Panc1 (cell line): ENCODE measurements at regions not wholly inside any gene's neighbourhood (a gene's known extent, or its start where the extent isn't known, plus 50 kb on each side); places are given as distances from the start of the nearest gene placed in this dataset.
A peak's percentile ranks its signal among the peaks of the same experiment; 100 is the strongest.
"Not testable (repeated sequence)": the region's sequence is repeated elsewhere in the genome, so short reads cannot be mapped to it uniquely, and the experiment has no call there.

ENCODE experiments used
- ATAC-seq: fragments of 200-7000 bp; cut with Tn5 transposase; 2 replicates; pipeline ENCODE4 v1.9.1; 2020; ENCODE audit warnings: mild to moderate bottlenecking, moderate library complexity
- BruUV-seq: library from RNA; stranded (reverse); fragments of 400-500 nt; replicated peaks from 2 replicates; lab custom pipeline; 2021; lab: Mats Ljungman, UMichigan
- CTCF ChIA-PET: fragments of 300-600 bp; sonication (Branson Sonifier 250); formaldehyde crosslinking; loops from one replicate; lab custom pipeline; 2022; ENCODE audit warnings: antibody characterized with exemption; lab: Charles Lee
- POLR2A ChIA-PET: fragments of 300-600 bp; sonication (Branson Sonifier 250); formaldehyde crosslinking; loops from one replicate; lab custom pipeline; 2022; ENCODE audit warnings: antibody characterized with exemption; lab: Charles Lee
- DNase-seq: peaks from one replicate; pipeline ENCODE4 v3.0.0-alpha.2; 2010; ENCODE audit warnings: low read depth, low spot score
- H3K27ac ChIP-seq: 2 replicates; pipeline ENCODE4 v1.5.1; 2011; ENCODE audit warnings: mild to moderate bottlenecking, low read length, inconsistent platforms
- H3K27me3 ChIP-seq: fragments of 200-500 bp; sonication (Bioruptor generic); 2 replicates; pipeline ENCODE4 v1.6.0; 2014; ENCODE audit warnings: low read length, inconsistent platforms; ENCODE audit not compliant: control insufficient read depth, insufficient read depth
- H3K36me3 ChIP-seq: fragments of 200-500 bp; sonication (Bioruptor generic); 2 replicates; pipeline ENCODE4 v1.5.1; 2014; ENCODE audit warnings: inconsistent platforms, mild to moderate bottlenecking, low read length, moderate library complexity; ENCODE audit not compliant: control insufficient read depth, insufficient read depth
- H3K4me1 ChIP-seq: 2 replicates; pipeline ENCODE4 v1.5.1; 2011; ENCODE audit warnings: inconsistent platforms, mild to moderate bottlenecking, low read length, moderate library complexity; ENCODE audit not compliant: control insufficient read depth, insufficient read depth
- H3K4me3 ChIP-seq, 2 experiments: 2 replicates each; pipeline ENCODE4 v1.5.1; 2011 to 2012; ENCODE audit warnings: low read depth in 2 of 2, low read length in 2 of 2, mild to moderate bottlenecking in 2 of 2, inconsistent platforms in 1 of 2, moderate library complexity in 1 of 2
- H3K9me3 ChIP-seq: fragments of 200-500 bp; sonication (Bioruptor generic); 2 replicates; pipeline ENCODE4 v1.5.1; 2014; ENCODE audit warnings: low read depth, mild to moderate bottlenecking, inconsistent platforms, low read length, moderate library complexity; ENCODE audit not compliant: control insufficient read depth, insufficient read depth
- POLR2AphosphoS5 ChIP-seq: IDR thresholded peaks from 2 replicates; pipeline ENCODE4 v1.6.1; 2012; ENCODE audit warnings: mild to moderate bottlenecking, low read depth, low read length, moderate library complexity
- SIN3A ChIP-seq: IDR thresholded peaks from 2 replicates; pipeline ENCODE4 v1.6.1; 2012; ENCODE audit warnings: low read depth, mild to moderate bottlenecking, low read length, moderate library complexity, borderline replicate concordance; ENCODE audit not compliant: insufficient read depth
- TCF7L2 ChIP-seq: IDR thresholded peaks from 2 replicates; pipeline ENCODE4 v1.6.1; 2011; ENCODE audit warnings: mild to moderate bottlenecking, low read depth, low read length, inconsistent platforms
- in situ Hi-C: cut with HindIII; loops from 2 replicates; pipeline ENCODE4 v1.10.0; 2016; ENCODE audit warnings: low sequenced_read_pairs, low pct_unique_long_range_greater_than_20kb
- intact Hi-C: fragments of 100-400 bp; cut with micrococcal nuclease; formaldehyde crosslinking; loops from one replicate; pipeline ENCODE4 v1.10.0; 2022; ENCODE audit not compliant: unreplicated experiment
- TF ChIP-seq, protein P1 (sequence below): fragments of 450-650 bp; IDR thresholded peaks from 2 replicates; pipeline ENCODE4 v1.5.1; 2017; ENCODE audit warnings: mild to moderate bottlenecking
- TF ChIP-seq, protein P2 (sequence below), 2 experiments: IDR thresholded peaks; 2 replicates each; pipeline ENCODE4 v1.6.1; 2011 to 2012; ENCODE audit warnings: low read depth in 2 of 2, control low read depth in 1 of 2, low read length in 1 of 2, mild to moderate bottlenecking in 1 of 2, moderate library complexity in 1 of 2; ENCODE audit not compliant: insufficient read depth in 1 of 2

DNA sequence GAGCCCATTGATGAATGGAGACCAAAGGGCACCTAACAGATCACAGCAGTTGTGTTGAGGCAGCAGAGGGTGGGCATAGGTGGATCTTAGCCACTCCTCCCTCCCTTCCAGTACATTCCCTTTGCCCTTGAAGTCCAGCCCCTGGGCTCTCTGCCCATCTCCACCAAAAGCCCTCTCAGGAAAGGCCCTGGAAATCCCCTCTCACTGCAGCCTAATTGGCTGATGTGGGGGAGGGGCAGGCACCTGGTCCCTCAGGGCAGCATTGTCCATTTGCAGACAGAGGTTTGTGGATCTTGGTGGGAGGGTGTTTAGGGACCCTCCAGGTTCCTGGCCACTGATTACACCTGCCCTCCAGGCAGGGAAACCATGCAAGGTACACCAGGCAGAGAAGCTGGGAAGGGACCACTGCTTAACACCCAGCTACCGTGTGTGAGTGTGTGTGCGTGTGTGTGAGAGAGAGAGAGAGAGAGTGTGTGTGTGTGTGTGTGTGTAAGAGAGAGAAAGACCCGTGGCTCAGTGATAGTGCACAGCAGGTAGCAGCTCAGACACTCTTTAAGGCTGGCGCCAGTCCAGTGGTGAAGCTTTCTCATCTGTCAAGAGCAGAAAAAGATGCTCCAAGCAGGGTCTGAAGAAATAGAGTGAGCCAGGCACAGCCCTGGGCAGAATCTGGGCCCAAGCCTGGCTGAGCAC, 71.1 kb downstream of the MATN1 start:
- no peak for ATAC-seq
- H3K9me3 ChIP-seq: no peaks in the 10 kb centered on the region
- no peaks in the 10 kb centered on the region for H3K27me3 ChIP-seq
- H3K4me3 ChIP-seq: no peak overlapping the region
- in situ Hi-C loops (no loop called here), intact Hi-C loops (no loop called here)
- no peak for DNase-seq
- BruUV-seq: no TSS peak
- POLR2A ChIA-PET: no interaction called here
- H3K27ac ChIP-seq: no peak overlapping the region
- CTCF ChIA-PET: no interaction called here
- H3K4me1 ChIP-seq: peaks cover 4% of the 10 kb centered on the region; the same call in 1 of the 2 replicates
- no peaks in the 10 kb centered on the region for H3K36me3 ChIP-seq
- TF ChIP-seq POLR2AphosphoS5 (no peak), TCF7L2 (no peak)

DNA sequence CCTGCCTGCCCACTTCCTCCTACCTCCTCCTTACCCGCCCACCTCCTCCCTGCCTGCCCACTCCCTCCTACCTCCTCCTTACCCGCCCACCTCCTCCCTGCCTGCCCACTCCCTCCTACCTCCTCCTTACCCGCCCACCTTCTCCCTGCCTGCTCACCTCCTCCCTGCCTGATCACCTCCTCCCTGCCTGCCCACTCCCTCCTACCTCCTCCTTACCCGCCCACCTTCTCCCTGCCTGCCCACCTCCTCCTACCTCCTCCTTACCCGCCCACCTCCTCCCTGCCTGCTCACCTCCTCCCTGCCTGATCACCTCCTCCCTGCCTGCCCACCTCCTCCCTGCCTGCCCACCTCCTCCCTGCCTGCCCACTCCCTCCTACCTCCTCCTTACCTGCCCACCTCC, 72.0 kb downstream of the MATN1 start:
- H3K9me3 ChIP-seq, in situ Hi-C loops, H3K36me3 ChIP-seq, POLR2A ChIA-PET, H3K27me3 ChIP-seq, H3K4me1 ChIP-seq, CTCF ChIA-PET, H3K4me3 ChIP-seq, BruUV-seq, ATAC-seq, DNase-seq, H3K27ac ChIP-seq, intact Hi-C loops: not testable (repeated sequence)

DNA sequence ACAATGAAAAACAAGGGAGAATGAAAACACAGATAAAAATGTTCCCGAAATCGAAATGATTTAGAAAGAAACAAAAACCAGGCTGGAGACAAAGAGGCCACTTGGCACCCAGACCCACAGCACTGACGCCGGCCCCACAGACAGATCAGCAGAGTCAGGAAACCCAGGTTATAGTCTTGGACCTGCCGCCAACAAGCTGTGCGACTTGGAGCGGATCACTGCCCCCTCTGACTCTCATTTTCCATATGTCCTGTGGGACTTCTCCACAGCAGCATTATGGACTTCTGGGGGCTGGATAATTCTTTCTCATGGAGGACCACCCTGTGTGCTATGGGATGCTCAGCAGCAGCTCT, 72.4 kb downstream of the MATN1 start:
- POLR2A ChIA-PET: no interaction called here
- Histone ChIP-seq H3K4me3 (no peak overlapping the region), H3K27ac (no peak overlapping the region), H3K4me1 (peaks cover 4% of the 10 kb centered on the region; the same call in 1 of the 2 replicates), H3K27me3 (no peaks in the 10 kb centered on the region), H3K36me3 (no peaks in the 10 kb centered on the region), H3K9me3 (no peaks in the 10 kb centered on the region)
- in situ Hi-C loops: no loop called here
- ATAC-seq: peak; percentile 22; the same call in 1 of the 2 replicates
- BruUV-seq: no TSS peak
- DNase-seq: no peak
- CTCF ChIA-PET: no interaction called here
- intact Hi-C loops: no loop called here
- TF ChIP-seq POLR2AphosphoS5: no peak
- TF ChIP-seq, protein P1, sequence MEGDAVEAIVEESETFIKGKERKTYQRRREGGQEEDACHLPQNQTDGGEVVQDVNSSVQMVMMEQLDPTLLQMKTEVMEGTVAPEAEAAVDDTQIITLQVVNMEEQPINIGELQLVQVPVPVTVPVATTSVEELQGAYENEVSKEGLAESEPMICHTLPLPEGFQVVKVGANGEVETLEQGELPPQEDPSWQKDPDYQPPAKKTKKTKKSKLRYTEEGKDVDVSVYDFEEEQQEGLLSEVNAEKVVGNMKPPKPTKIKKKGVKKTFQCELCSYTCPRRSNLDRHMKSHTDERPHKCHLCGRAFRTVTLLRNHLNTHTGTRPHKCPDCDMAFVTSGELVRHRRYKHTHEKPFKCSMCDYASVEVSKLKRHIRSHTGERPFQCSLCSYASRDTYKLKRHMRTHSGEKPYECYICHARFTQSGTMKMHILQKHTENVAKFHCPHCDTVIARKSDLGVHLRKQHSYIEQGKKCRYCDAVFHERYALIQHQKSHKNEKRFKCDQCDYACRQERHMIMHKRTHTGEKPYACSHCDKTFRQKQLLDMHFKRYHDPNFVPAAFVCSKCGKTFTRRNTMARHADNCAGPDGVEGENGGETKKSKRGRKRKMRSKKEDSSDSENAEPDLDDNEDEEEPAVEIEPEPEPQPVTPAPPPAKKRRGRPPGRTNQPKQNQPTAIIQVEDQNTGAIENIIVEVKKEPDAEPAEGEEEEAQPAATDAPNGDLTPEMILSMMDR: no peak
- no peak for TF ChIP-seq TCF7L2
- TF ChIP-seq, protein P2, sequence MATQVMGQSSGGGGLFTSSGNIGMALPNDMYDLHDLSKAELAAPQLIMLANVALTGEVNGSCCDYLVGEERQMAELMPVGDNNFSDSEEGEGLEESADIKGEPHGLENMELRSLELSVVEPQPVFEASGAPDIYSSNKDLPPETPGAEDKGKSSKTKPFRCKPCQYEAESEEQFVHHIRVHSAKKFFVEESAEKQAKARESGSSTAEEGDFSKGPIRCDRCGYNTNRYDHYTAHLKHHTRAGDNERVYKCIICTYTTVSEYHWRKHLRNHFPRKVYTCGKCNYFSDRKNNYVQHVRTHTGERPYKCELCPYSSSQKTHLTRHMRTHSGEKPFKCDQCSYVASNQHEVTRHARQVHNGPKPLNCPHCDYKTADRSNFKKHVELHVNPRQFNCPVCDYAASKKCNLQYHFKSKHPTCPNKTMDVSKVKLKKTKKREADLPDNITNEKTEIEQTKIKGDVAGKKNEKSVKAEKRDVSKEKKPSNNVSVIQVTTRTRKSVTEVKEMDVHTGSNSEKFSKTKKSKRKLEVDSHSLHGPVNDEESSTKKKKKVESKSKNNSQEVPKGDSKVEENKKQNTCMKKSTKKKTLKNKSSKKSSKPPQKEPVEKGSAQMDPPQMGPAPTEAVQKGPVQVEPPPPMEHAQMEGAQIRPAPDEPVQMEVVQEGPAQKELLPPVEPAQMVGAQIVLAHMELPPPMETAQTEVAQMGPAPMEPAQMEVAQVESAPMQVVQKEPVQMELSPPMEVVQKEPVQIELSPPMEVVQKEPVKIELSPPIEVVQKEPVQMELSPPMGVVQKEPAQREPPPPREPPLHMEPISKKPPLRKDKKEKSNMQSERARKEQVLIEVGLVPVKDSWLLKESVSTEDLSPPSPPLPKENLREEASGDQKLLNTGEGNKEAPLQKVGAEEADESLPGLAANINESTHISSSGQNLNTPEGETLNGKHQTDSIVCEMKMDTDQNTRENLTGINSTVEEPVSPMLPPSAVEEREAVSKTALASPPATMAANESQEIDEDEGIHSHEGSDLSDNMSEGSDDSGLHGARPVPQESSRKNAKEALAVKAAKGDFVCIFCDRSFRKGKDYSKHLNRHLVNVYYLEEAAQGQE (IDR thresholded peaks at IDR 0.05; ENCODE audit: insufficient read depth in 1 of 2, low read depth in 2 of 2, low read length in 1 of 2): no peak
- no peak for TF ChIP-seq SIN3A
